Fibroblast of skin of left biceps (primary cell): ENCODE measurements at regions not wholly inside any gene's neighbourhood (a gene's known extent, or its start where the extent isn't known, plus 50 kb on each side); places are given as distances from the start of the nearest gene placed in this dataset.
"Not testable (repeated sequence)": the region's sequence is repeated elsewhere in the genome, so short reads cannot be mapped to it uniquely, and the experiment has no call there.

Experiments
- DNase-seq, 2 experiments: peaks; one replicate each; pipeline ENCODE4 v3.0.0-alpha.2; 2013; ENCODE audit warnings: low read depth in 2 of 2

DNA sequence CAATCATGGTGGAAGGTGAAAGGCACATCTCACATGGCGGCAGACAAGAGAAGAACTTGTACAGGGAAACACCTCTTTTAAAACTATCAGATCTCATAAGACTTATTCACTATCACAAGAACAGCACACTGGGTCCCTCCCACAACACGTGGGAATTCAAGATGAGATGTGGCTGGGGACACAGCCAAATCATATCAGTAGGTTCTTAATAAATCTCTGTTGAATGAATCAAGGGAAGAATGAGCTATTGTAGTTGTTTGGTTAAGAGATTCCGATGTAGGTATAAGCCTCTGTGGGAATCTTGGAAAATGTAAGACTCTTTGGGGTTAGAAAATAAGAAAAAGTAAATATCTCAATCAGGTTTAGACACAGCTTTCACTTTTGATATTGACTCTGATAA, 400.2 kb downstream of the KCNRG start:
- DNase-seq = no peak

DNA sequence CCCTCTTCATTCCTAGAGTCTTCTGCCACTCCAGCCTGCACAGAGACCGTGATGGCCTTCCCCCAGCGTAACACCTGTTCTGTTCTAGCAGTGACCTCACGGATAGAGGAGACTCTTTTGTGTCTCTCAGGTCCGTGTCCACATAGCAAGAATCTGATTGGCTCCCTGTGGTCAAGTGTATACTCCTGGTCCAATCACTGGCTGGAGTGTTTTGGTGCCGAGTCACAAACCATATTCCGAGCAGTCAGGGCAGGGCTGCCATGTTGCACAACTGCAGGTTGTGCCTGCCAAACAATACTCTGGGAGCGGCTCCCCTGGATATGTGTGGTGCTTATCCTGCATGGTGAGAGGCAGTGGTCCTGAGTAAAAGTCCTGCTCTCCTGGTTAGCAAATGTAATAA, 402.4 kb downstream of the KCNRG start:
- no peak for DNase-seq

- no peak for DNase-seq
Observed at GRCh38 chr13:50419331-50419865, 404.2 kb downstream of the KCNRG start.

- DNase-seq = no peak
Observed at GRCh38 chr13:50419896-50420295, 404.7 kb downstream of the KCNRG start.

GRCh38 chr13:50420718-50421472, 405.7 kb downstream of the KCNRG start:
- no peak for DNase-seq

DNA sequence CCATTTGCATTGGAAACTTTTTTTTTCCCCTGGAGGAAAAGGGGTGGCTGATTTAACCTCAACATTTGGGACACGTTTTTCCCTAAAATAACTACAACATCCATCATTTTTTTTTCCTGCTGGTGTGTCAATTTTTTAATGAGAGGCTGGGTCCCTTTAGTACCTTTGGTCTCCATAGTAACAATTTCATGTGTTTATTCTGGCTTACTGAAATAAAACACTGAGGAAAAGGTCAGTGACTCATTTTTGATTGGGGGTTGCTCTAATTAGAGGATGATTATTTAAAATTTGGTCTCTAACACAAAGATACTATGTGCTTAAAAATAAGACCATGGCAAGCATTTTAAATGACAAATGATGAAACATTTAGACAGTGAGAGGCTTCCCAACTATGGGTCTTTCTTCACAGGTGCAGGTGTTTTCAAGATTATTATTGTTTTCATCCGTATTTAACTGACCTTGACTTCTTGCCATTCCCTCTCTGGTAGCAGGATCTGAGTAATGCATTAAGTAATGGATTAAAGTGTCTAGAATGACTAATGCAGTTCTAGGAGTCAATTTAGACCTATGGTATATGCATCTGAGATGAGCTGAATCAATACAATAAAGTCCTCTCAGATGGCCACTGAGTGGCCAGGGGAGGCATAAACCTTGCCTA, 406.4 kb downstream of the KCNRG start:
- DNase-seq = peak in 1 of 2 experiments; percentile 33

DNA sequence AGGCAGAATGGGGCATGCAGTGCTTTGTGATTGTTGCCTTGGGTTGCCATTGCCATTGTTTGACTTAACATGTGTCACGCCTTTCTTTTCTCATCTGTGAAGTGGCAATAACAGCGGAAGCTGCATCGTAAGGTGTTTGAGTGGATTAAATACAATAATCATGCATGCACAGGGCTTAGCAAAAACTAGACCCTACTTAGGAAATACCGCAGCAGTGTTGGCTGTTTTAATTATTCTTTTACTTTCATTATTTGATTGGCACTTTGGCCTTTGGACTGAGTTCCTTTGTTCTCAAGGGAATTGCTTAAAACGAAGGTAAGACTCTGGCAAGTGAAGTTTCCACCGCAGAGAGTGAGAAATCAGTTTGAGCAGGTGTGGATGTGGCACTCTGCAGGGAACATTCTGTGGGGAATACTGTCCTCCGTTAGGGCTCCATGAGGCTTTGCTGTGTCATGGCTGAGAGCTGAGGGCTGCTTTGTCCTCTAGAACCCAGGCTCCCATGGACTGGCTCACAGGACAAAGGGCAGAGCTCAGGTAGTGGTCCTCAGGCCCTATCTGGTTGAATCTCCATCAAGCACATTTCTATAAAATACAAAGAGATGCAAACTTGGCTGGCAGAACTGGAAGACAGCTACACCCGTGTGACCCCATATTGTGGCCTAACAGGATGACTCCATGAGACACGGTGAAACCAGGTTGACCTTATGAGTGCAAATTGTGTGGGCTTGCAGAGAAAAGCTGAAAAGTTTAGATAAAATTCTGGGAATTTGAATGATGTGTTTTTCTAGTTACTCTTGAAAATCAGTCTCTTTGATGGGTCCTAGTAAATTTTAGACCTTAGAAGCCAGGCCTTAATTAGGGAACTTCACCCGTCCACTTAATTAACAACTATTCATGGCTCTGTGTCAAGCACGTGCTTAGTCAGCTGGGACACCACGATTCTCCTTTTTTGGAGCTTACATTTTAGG, 407.2 kb downstream of the KCNRG start:
- no peak for DNase-seq

- DNase-seq = no peak
Observed at GRCh38 chr13:50424993-50425392, 409.7 kb downstream of the KCNRG start.

DNA sequence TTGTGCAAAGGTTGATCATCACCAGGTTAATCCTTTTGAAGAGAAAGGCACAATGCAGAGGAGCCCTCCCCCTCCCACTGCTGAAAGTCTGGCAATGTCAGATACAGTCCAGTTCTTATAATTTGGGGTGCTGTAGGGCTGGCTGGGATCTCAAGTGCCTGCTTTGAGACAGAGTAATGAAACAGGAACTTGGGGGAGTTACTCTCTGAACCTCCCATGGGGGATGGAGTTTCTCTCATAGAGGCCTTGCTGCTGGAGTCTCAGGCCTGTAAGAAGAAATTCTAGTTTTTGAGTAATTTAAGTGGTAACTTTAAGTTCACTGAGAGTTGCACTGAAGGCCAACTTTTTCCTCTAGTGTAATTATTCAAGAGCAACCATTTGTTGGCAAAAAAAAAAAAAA, 410.5 kb downstream of the KCNRG start:
- DNase-seq = no peak

GRCh38 chr13:50426927-50427326, 411.7 kb downstream of the KCNRG start:
- no peak for DNase-seq

GRCh38 chr13:50427511-50427910, 412.3 kb downstream of the KCNRG start:
- DNase-seq = not testable (repeated sequence)

- no peak for DNase-seq
Observed at GRCh38 chr13:50428183-50428877, 413.1 kb downstream of the KCNRG start.

DNA sequence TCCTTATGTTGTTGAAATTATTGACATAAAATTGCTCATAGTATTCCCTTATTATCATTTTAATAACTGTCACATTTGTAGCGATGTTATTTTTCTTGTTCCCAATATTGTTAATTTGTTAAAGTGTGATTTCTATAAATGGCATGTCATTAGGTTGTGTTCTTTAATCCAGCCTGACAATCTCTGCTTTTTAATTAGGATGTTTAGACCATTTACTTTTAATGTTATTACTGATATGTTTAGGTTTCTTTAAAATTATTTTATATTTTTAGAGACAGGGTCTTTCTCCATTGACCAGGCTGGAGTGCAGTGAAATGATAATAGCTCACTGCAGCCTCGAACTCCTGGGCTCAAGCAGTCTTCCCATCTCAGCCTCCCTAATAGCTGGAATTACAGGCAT, 408.5 kb downstream of the DLEU7 start:
- no peak for DNase-seq

GRCh38 chr13:50437252-50437651, 406.2 kb downstream of the DLEU7 start:
- DNase-seq = no peak

GRCh38 chr13:50438351-50438750, 405.1 kb downstream of the DLEU7 start:
- DNase-seq = no peak

DNA sequence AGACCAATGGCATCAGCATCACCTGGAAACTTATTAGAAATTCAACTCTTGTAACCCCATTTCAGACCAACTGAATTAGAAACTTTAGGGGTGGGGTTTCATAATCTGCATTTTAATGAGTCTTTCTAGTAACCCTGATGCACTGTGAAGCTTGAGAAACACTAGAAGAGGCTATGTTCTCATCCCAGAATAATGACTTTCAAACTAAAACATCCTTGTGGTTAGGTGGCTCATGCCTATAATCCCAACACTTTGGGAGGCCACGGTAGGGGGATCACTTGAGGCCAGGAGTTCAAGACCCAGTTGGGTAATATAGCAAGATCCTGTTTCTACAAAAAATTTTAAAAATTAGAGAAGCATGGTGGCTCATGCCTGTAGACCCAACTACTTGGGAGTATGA, 402.4 kb downstream of the DLEU7 start:
- no peak for DNase-seq

GRCh38 chr13:50444726-50445125, 398.8 kb downstream of the DLEU7 start:
- DNase-seq = no peak

GRCh38 chr13:50446611-50447010, 396.9 kb downstream of the DLEU7 start:
- peak; percentile 39 to 42 for DNase-seq

DNA sequence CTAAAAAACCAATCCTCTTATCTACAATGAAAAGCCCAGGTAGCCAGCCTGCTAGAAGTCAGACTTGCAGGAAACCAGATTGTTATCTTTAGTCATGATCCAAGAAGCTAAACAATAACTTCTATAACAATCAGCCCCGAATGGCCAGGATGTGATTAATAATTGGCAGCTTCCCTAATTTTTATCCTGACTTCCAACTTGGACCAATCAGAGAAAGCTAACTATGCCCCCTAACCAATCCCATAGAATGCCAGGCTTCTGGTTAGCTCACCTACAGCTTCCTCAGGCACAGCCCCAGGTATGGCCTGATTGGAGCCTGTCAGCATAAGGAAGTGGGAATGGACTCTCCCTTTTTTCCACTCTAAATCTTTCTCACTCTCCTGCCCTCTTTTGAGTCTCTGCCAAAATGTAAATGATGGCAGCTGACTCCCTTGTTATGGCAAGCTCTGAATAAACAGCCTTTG, 394.9 kb downstream of the DLEU7 start:
- no peak for DNase-seq

- no peak for DNase-seq
Observed at GRCh38 chr13:50449465-50449864, 394.0 kb downstream of the DLEU7 start.

GRCh38 chr13:50450279-50450678, 393.2 kb downstream of the DLEU7 start:
- DNase-seq = no peak
